ENCODE measurements at regions not wholly inside any gene's neighbourhood (a gene's known extent, or its start where the extent isn't known, plus 50 kb on each side); places are given as distances from the start of the nearest gene placed in this dataset.

- no peak for DNase-seq (ENCODE audit: low read depth)
- H3K4me3 ChIP-seq (ENCODE audit: low read depth, low read length): no peak overlapping the region
- no peak for TF ChIP-seq CTCF (IDR thresholded peaks at IDR 0.05; ENCODE audit: insufficient read depth, low read depth, low read length)
Measured at GRCh38 chr14:36245223-36245622, 68.7 kb upstream of the PTCSC3 start.

GRCh38 chr14:36243183-36243582 lies 66.7 kb upstream of the PTCSC3 start:
- H3K4me3 ChIP-seq (ENCODE audit: low read depth, low read length): no peak overlapping the region
- TF ChIP-seq CTCF (IDR thresholded peaks at IDR 0.05; ENCODE audit: insufficient read depth, low read depth, low read length): no peak

GRCh38 chr14:36241183-36241582 lies 64.7 kb upstream of the PTCSC3 start:
- DNase-seq (ENCODE audit: low read depth): peak; percentile 2
- no peak overlapping the region for H3K4me3 ChIP-seq (ENCODE audit: low read depth, low read length)
- TF ChIP-seq CTCF (IDR thresholded peaks at IDR 0.05; ENCODE audit: insufficient read depth, low read depth, low read length): no peak

More at GRCh38 chr14:36243183-36243582, 66.7 kb upstream of the PTCSC3 start:
- DNase-seq (ENCODE audit: low read depth): no peak

- peak; percentile 2 for DNase-seq (ENCODE audit: low read depth)
- no peak for TF ChIP-seq CTCF (IDR thresholded peaks at IDR 0.05; ENCODE audit: insufficient read depth, low read depth, low read length)
- H3K4me3 ChIP-seq (ENCODE audit: low read depth, low read length): no peak overlapping the region
Measured at GRCh38 chr14:36238666-36239363, 62.3 kb upstream of the PTCSC3 start.

- no peak for DNase-seq (ENCODE audit: low read depth)
- no peak overlapping the region for H3K4me3 ChIP-seq (ENCODE audit: low read depth, low read length)
- no peak for TF ChIP-seq CTCF (IDR thresholded peaks at IDR 0.05; ENCODE audit: insufficient read depth, low read depth, low read length)
Measured at GRCh38 chr14:36233217-36233616, 56.7 kb upstream of the PTCSC3 start.

- TF ChIP-seq CTCF (IDR thresholded peaks at IDR 0.05; ENCODE audit: insufficient read depth, low read depth, low read length): no peak
- H3K4me3 ChIP-seq (ENCODE audit: low read depth, low read length): no peak overlapping the region
- no peak for DNase-seq (ENCODE audit: low read depth)
Measured at GRCh38 chr14:36229262-36229661, 52.7 kb upstream of the PTCSC3 start.

GRCh38 chr14:36227802-36228201 lies 51.3 kb upstream of the PTCSC3 start:
- TF ChIP-seq CTCF (IDR thresholded peaks at IDR 0.05; ENCODE audit: insufficient read depth, low read depth, low read length): no peak
- no peak for DNase-seq (ENCODE audit: low read depth)

More at GRCh38 chr14:36227802-36228201, 51.3 kb upstream of the PTCSC3 start:
- H3K4me3 ChIP-seq (ENCODE audit: low read depth, low read length): no peak overlapping the region

Measured in fibroblast of villous mesenchyme (primary cell).